SU-DHL-6 (cell line): ENCODE measurements at regions not wholly inside any gene's neighbourhood (a gene's known extent, or its start where the extent isn't known, plus 50 kb on each side); places are given as distances from the start of the nearest gene placed in this dataset.

ENCODE experiments used
- EZH2phosphoT487 ChIP-seq: fragments of 200-600 bp; sonication (generic), shearing (Covaris generic); conservative IDR thresholded peaks from 2 replicates; pipeline ENCODE4 v1.6.1; 2018; ENCODE audit warnings: mild to moderate bottlenecking, antibody characterized with exemption, low read length, moderate library complexity, mixed read lengths
- TF ChIP-seq, protein P1 (sequence below): fragments of 200-600 bp; sonication (generic); IDR thresholded peaks from one replicate; pipeline ENCODE4 v1.5.1; 2017; ENCODE audit warnings: antibody characterized with exemption, mild to moderate bottlenecking, low read length, moderate library complexity; ENCODE audit not compliant: insufficient read depth, poor library complexity, severe bottlenecking

DNA sequence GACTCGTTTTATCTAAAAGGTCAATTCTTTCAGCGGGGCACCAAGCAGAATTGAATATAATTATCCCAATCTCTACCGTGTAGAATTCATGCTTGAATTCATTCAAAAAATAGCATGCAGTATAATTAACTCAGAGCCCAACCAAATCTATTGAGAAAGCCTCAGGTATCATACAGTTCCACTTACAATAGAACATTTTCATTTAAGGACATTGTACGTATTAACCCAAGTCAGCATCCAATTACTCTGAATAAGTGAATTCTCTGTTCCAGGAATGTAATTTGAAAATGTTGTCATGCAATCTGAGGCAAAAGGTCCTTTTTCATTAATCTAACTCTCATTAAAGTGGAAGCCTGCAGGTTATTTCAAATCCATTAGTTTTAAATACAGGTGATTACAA is 78.5 kb downstream of the SALL1 start:
- TF ChIP-seq, protein P1, sequence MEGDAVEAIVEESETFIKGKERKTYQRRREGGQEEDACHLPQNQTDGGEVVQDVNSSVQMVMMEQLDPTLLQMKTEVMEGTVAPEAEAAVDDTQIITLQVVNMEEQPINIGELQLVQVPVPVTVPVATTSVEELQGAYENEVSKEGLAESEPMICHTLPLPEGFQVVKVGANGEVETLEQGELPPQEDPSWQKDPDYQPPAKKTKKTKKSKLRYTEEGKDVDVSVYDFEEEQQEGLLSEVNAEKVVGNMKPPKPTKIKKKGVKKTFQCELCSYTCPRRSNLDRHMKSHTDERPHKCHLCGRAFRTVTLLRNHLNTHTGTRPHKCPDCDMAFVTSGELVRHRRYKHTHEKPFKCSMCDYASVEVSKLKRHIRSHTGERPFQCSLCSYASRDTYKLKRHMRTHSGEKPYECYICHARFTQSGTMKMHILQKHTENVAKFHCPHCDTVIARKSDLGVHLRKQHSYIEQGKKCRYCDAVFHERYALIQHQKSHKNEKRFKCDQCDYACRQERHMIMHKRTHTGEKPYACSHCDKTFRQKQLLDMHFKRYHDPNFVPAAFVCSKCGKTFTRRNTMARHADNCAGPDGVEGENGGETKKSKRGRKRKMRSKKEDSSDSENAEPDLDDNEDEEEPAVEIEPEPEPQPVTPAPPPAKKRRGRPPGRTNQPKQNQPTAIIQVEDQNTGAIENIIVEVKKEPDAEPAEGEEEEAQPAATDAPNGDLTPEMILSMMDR = no peak
- TF ChIP-seq EZH2phosphoT487 = no peak
